SK-N-SH treated with all-trans-retinoic acid at 6 μM for 48 hours (cell line): ENCODE measurements at regions not wholly inside any gene's neighbourhood (a gene's known extent, or its start where the extent isn't known, plus 50 kb on each side); places are given as distances from the start of the nearest gene placed in this dataset.

Experiments
- GLIS3 ChIP-seq: fragments of 250-450 bp; sonication (Bioruptor Pico); IDR thresholded peaks from 2 replicates; pipeline ENCODE4 v1.5.0; 2020; ENCODE audit warnings: mild to moderate bottlenecking, moderate library complexity
- ZFP3 ChIP-seq: fragments of 250-450 bp; sonication (Bioruptor Pico); IDR thresholded peaks from 2 replicates; pipeline ENCODE4 v1.5.0; 2020; ENCODE audit warnings: mild to moderate bottlenecking, moderate library complexity
- ZFP30 ChIP-seq: fragments of 450-650 bp; formaldehyde crosslinking; IDR thresholded peaks from 2 replicates; pipeline ENCODE4 v1.5.0; 2022; ENCODE audit warnings: mild to moderate bottlenecking, moderate library complexity

- TF ChIP-seq GLIS3 (CRISPR knock-in tag) (no peak), ZFP3 (CRISPR knock-in tag) (no peak), ZFP30 (CRISPR knock-in tag) (no peak)
Observed at GRCh38 chr2:194486326-194486725, 1170.7 kb upstream of the SLC39A10 start.
